Effector memory CD8-positive, alpha-beta T cell (primary cell): ENCODE measurements at regions not wholly inside any gene's neighbourhood (a gene's known extent, or its start where the extent isn't known, plus 50 kb on each side); places are given as distances from the start of the nearest gene placed in this dataset.
A peak's percentile ranks its signal among the peaks of the same experiment; 100 is the strongest.
"Not testable (repeated sequence)": the region's sequence is repeated elsewhere in the genome, so short reads cannot be mapped to it uniquely, and the experiment has no call there.

ENCODE experiments used
- ATAC-seq: fragments of 150-1000 bp; cut with Tn5 transposase; replicated peaks from 2 replicates; pipeline ENCODE4 v1.10.0; 2021; ENCODE audit warnings: mild to moderate bottlenecking, moderate library complexity
- DNase-seq, 3 experiments: peaks; one replicate each; pipeline ENCODE4 v3.0.0; 2021
- H3K27ac Mint-ChIP-seq, 2 donors: one replicate each; pipeline ENCODE4 v1.8.0; 2022; ENCODE audit warnings: mild to moderate bottlenecking in 2 of 2, mixed read lengths in 2 of 2, moderate library complexity in 2 of 2
- H3K27me3 Mint-ChIP-seq, 2 donors: one replicate each; pipeline ENCODE4 v1.8.0; 2022; ENCODE audit warnings: mixed read lengths in 2 of 2
- H3K36me3 Mint-ChIP-seq: one replicate; pipeline ENCODE4 v1.8.0; 2022; ENCODE audit warnings: mild to moderate bottlenecking, moderate library complexity, mixed read lengths; ENCODE audit not compliant: insufficient read depth
- H3K4me1 Mint-ChIP-seq, 2 donors: one replicate each; pipeline ENCODE4 v1.8.0; 2022; ENCODE audit warnings: low read depth in 2 of 2, mixed read lengths in 2 of 2
- H3K4me3 Mint-ChIP-seq, 2 donors: one replicate each; pipeline ENCODE4 v1.8.0; 2022; ENCODE audit warnings: mild to moderate bottlenecking in 2 of 2, mixed read lengths in 2 of 2, moderate library complexity in 2 of 2
- H3K9me3 Mint-ChIP-seq, 2 donors: one replicate each; pipeline ENCODE4 v1.8.0; 2022; ENCODE audit warnings: mixed read lengths in 2 of 2

DNA sequence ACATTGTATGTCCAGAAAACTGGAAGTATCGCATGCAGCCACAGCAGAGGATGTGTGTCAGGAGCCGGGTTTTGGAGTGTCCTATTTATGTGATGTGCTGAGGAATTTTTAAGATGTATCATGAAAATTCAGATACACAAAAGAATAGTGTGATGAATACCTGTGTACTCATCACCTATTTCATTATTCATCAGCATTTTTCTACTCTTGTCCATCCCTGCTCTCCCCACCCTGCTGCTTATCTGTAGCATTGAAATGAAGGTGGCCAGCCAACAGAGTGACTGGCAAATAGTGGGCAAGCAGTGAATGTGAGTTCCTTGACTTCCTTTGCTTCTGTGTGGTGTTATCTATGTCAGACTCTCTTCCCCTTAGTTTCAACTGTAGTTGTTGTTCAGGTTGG, 108.7 kb upstream of the NUTM2F start:
- H3K4me3 Mint-ChIP-seq, ATAC-seq, DNase-seq, H3K27ac Mint-ChIP-seq, H3K27me3 Mint-ChIP-seq, H3K9me3 Mint-ChIP-seq: not testable (repeated sequence)
- Mint-ChIP-seq H3K36me3 (peaks cover 39% of the 10 kb centered on the region), H3K4me1 (peaks cover 2 to 21% of the 10 kb centered on the region in 2 donors)

DNA sequence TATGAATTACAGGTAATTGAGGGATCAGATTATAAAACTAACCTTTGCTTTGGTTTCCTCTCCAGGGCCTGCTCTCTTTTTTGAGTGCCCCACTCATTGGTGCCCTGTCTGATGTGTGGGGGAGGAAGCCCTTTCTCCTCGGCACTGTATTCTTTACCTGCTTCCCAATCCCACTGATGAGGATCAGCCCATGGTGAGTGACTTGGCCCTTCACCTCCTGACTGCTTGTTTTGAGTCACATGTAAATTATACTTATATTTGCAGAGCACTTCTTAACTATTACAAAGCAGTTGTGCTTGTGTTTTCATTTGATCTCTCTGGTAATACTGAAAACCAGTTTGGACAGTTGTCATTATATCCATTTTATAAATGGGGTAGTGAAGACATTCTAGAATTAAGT, 109.9 kb upstream of the NUTM2F start:
- Mint-ChIP-seq H3K36me3 (peaks cover 51% of the 10 kb centered on the region), H3K4me1 (peaks cover 2 to 27% of the 10 kb centered on the region in 2 donors)
- not testable (repeated sequence) for H3K9me3 Mint-ChIP-seq, H3K4me3 Mint-ChIP-seq, H3K27me3 Mint-ChIP-seq, H3K27ac Mint-ChIP-seq, DNase-seq, ATAC-seq

DNA sequence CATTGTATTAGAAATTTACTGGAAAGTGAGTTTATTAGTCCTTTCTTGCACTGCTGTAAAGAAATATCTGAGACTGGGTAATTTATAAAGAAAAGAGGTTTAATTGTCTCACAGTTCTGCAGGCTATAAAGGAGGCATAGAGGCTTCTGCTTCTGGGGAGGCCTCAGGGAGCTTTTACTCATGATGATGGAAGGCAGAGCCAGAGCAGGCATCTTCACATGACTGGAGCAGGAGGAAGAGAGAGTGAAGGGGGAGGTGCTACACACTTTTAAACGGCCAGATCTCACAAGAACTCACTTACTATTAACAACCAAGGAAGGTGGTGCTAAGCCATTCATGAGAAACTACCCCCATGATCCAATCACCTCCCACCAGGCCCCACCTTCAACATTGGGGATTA, 112.7 kb upstream of the NUTM2F start:
- H3K4me1 Mint-ChIP-seq, result peaks cover 2 to 20% of the 10 kb centered on the region in 2 donors
- peaks cover 59% of the 10 kb centered on the region for H3K36me3 Mint-ChIP-seq
- not testable (repeated sequence) for ATAC-seq, H3K27ac Mint-ChIP-seq, DNase-seq, H3K4me3 Mint-ChIP-seq, H3K9me3 Mint-ChIP-seq, H3K27me3 Mint-ChIP-seq

DNA sequence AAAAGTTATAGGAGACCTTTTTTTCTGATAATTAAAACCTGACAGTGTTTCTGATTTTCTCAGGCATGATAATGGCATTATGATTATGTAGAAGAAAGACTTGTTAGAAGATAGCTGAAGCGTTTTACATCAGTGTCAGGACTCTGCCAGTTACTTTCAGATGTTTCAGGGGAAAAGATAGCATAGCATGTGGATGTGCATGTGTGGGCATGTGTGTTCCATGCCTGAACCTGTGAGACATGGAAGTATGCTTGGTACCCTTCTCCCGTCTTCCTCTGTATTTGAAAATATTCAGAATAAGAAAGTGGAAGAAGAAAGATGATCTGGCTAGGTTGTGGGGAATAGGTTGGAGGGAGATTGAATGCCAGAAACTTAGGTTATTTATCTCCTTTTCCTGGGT, 113.1 kb upstream of the PCAT7 start:
- DNase-seq, result no peak
- Mint-ChIP-seq H3K27me3 (no peaks in the 10 kb centered on the region), H3K36me3 (peaks cover 63% of the 10 kb centered on the region), H3K4me3 (no peak overlapping the region), H3K27ac (no peak overlapping the region), H3K4me1 (peaks cover 2 to 20% of the 10 kb centered on the region in 2 donors), H3K9me3 (no peaks in the 10 kb centered on the region)
- ATAC-seq, result no peak

DNA sequence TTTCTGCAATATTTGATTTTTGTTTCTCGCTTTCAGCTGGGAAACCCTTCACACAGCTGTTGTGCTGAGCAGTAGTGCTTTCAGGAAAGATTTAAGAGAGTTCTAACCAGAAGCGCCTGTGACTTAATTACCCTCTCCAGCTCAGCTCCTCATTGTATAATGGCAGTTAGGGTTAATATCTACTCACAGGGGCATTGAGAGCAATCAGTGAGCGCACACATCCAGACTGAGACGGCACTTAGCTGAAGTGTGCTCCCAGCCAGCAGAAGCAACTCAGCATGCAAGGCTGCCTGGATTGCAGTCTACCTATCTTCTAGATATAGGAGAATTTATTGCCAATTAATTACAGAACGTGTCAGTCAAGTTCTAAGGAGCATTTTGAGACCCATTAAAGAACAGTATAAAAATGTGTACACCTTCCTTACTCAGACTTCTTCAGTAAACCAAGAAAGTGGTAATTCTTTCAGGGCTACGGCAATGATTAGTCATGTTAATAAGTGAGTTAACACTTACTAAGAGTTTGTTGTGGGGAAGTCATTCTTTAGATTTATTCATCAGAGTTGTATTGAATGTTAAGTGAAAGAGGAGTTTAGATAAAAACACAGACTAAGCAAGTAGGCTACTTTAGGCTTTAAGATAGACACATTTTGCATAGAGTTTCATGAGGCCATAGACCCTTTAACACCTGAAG, 111.7 kb upstream of the PCAT7 start:
- Mint-ChIP-seq H3K9me3 (no peaks in the 10 kb centered on the region), H3K36me3 (peaks cover 72% of the 10 kb centered on the region), H3K27me3 (no peaks in the 10 kb centered on the region), H3K4me1 (peaks cover 2 to 20% of the 10 kb centered on the region in 2 donors), H3K4me3 (no peak overlapping the region), H3K27ac (no peak overlapping the region)
- DNase-seq, result no peak
- ATAC-seq, result no peak

DNA sequence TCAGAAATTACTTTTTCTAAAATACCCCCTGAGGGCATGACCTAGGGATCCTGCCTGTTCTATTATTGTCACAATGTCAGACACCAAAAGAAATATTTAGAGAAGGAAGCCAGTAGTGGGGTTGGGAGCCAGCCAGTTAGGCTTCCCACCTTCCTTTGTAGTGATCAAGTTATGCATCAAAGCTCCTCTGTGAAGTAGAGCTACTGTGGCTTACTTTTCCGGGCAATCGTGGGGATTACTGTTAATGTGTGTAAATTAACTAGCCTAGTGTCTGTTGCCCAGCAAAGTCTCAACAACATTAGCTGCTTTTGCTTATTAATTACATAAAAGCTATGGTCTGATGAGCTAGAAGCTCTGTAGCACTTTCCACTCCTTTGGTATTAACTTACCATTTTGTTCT, 109.0 kb upstream of the PCAT7 start:
- no peak overlapping the region for H3K4me3 Mint-ChIP-seq
- peaks cover 71% of the 10 kb centered on the region for H3K36me3 Mint-ChIP-seq
- no peaks in the 10 kb centered on the region for H3K9me3 Mint-ChIP-seq
- peaks cover 2 to 18% of the 10 kb centered on the region in 2 donors for H3K4me1 Mint-ChIP-seq
- ATAC-seq (no peak), DNase-seq (no peak)
- no peaks in the 10 kb centered on the region for H3K27me3 Mint-ChIP-seq
- H3K27ac Mint-ChIP-seq, result peak overlapping the region in 1 of 2 donors; percentile 20

DNA sequence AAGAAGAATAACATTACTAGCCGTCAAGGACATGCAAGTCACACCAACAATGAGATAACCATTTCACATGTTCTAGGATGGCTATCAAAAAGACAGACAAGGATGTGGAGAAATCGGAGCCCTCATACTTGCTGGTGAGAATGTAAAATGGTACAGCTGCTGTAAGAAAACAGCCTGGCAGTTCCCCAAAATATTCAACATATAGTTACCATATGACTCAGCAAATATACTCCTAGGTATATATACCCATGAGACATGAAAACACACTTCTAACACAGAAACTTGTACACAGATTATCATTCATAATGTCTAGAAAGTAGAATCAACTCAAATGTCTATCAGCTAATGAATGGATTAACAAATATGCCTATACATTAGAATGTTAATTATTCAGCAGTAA, 105.4 kb upstream of the PCAT7 start:
- ATAC-seq, result no peak
- peaks cover 0 to 2% of the 10 kb centered on the region in 2 donors for H3K4me1 Mint-ChIP-seq
- no peaks in the 10 kb centered on the region for H3K27me3 Mint-ChIP-seq
- no peak overlapping the region for H3K27ac Mint-ChIP-seq
- peaks cover 71% of the 10 kb centered on the region for H3K36me3 Mint-ChIP-seq
- H3K4me3 Mint-ChIP-seq, result no peak overlapping the region
- H3K9me3 Mint-ChIP-seq, result no peaks in the 10 kb centered on the region
- no peak for DNase-seq

DNA sequence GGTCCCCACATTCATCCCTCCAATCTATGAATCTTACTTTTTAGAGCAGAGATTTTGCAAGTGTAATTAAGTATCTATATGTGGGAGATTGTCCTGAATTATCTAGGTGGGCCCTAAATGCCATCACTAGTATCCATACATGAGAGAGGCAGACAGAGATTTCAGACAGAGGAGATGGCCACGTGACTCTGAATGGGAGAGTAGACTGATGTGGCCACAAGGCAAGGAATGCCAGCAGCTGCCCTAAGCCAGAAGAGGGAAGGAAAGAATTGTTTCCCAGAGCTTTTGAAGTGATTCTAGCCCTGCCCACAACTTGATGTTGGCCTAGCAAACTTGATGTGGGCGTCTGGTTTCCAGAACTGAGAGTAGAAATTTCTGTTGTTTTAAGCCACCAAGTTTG, 90.1 kb upstream of the PCAT7 start:
- Mint-ChIP-seq H3K27me3 (no peaks in the 10 kb centered on the region), H3K36me3 (peaks cover 19% of the 10 kb centered on the region), H3K9me3 (peaks cover 7 to 23% of the 10 kb centered on the region in 2 donors), H3K4me3 (no peak overlapping the region), H3K27ac (no peak overlapping the region), H3K4me1 (no peaks in the 10 kb centered on the region)
- DNase-seq (no peak), ATAC-seq (no peak)

DNA sequence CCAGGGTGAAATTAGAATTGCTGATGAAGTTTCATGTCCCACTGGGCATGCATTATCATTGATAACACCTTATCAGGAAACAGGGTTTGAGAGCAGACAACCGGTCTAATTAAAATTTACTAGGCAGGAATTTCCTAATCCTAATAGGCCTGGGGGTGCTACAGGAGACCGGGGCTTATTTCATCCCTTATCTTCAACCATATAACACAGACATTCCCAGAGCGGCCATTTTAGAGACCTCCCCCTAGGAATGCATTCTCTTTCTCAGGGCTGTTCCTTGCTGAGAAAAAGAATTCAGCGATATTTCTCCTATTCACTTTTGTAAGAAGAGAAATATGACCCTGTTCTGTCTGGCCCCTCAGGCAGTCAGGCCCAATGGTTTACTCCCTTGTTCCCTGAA, 82.8 kb upstream of the PCAT7 start:
- DNase-seq, H3K36me3 Mint-ChIP-seq, ATAC-seq, H3K27ac Mint-ChIP-seq, H3K9me3 Mint-ChIP-seq, H3K4me3 Mint-ChIP-seq, H3K4me1 Mint-ChIP-seq: not testable (repeated sequence)
- peaks cover 25 to 26% of the 10 kb centered on the region in 2 donors for H3K27me3 Mint-ChIP-seq

DNA sequence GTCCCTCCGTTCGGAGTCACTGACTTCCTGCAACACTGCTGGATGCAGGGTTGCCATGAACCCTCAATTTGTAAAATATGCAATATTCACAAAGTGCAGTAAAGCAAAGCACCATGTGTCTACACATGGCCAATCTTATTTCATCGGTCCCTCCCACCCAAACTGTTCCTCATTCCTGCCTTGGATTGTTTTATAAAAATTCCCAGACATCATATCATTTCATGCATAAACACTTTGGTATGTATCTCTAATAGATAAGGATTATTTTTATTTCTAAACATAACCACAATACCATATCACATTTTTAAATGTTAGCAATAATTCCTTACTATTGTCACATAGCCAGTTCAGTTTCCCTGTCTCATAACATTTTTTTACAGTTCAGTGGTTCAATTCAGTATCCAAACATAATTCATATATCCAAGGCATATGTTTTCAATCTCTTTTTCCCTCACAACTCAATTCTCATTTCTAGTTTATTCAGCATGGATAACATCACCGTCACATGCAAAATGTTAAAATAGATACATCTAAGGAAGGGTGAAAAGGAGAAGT, 82.0 kb upstream of the PCAT7 start:
- Mint-ChIP-seq H3K4me1 (no peaks in the 10 kb centered on the region), H3K36me3 (no peaks in the 10 kb centered on the region), H3K4me3 (no peak overlapping the region), H3K27ac (no peak overlapping the region), H3K27me3 (peaks cover 25 to 26% of the 10 kb centered on the region in 2 donors), H3K9me3 (peaks cover 0 to 5% of the 10 kb centered on the region in 2 donors)
- no peak for DNase-seq
- ATAC-seq, result no peak

DNA sequence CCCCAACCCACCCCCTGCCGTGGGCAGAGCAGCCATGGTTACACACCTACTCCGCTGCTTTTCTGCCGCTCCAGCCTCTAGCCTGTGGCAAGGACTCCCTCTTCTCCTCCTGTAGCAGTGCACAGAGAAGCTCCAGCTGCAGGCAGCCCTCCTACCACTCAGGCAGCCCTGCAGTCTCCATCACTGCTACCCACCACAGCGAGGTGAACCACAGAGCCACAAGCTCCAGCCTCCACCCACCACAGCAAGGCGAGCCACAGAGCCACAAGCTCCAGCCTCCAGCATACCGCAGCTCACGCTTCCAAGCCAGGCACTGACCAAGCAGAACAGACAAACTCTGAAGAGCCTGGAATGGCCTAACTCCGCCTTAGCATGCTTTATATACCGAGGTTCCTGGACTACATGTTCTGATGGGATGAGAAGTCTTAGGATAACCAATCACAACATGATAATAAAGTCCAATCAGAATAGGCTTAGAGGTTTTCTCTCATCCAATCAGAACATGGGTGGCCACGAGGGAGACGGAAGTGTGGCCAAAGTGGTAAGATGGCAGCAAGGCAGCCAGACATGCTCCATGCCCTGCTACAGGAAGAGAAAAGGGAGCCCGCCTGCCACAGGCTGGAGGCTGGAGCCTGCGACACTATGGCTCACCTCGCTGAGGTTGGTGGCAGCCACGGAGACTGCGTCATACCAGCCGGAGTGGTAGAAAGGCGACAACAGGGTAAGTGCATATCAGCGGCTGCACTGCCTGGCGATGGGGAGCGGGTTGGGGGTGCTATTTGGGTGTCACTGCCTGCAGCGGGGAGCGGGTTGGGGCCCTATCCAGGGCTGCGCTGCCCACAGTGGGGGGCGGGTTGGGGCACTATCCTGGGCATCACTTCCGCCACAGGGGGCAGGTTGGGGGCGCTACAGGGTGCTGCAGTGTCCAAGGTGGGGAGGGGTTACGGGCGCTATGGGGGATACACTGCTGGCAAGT, 75.8 kb upstream of the PCAT7 start:
- Mint-ChIP-seq H3K27ac (no peak overlapping the region), H3K27me3 (peaks cover 24 to 34% of the 10 kb centered on the region in 2 donors), H3K4me1 (peaks cover 0 to 2% of the 10 kb centered on the region in 2 donors), H3K4me3 (no peak overlapping the region), H3K36me3 (no peaks in the 10 kb centered on the region), H3K9me3 (no peaks in the 10 kb centered on the region)
- DNase-seq (no peak), ATAC-seq (no peak)

DNA sequence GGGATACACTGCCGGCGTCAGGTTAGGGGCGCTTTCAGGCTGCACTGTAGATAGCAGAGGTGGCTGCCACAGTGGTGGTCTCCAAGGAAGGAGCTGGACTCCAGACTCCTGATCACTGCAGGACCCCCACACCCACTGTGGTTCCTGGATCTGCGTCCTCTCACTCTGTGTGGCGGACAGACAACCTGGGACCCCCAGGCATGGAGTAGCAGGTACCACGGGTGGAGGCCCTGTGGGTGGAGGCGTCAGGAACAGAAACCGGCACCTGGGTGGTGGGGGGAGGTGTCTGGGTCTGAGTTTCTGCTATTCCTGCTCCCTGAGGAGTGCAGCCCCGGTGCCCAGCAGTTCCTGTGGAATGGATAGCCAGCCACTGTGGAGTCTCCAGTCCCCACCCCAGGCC, 75.1 kb upstream of the PCAT7 start:
- no peak for DNase-seq
- Mint-ChIP-seq H3K4me3 (no peak overlapping the region), H3K36me3 (no peaks in the 10 kb centered on the region), H3K27ac (no peak overlapping the region), H3K4me1 (peaks cover 0 to 2% of the 10 kb centered on the region in 2 donors), H3K27me3 (peaks cover 19 to 27% of the 10 kb centered on the region in 2 donors), H3K9me3 (no peaks in the 10 kb centered on the region)
- no peak for ATAC-seq

DNA sequence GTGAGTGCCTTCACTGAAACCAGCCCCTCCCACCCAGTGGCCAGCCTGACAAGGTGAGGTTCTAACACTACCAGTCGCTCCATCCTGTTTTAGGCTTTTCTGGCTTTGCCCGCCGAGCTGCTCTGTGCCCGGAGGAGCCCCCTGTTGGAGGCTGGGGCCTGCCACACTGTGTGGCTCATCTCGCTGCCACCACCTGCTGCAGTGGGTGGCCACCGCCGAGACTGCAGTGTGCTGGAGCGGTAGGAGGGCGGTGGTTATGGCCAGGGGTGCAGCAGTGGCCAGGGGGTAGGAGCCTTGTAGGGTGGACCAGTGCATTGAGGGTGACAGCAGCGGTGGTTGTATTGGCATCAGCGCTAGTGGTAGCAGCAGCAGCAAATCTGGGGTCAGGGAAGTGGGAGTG, 74.7 kb upstream of the PCAT7 start:
- Mint-ChIP-seq H3K4me3 (no peak overlapping the region), H3K9me3 (no peaks in the 10 kb centered on the region), H3K36me3 (no peaks in the 10 kb centered on the region), H3K27me3 (peaks cover 14 to 30% of the 10 kb centered on the region in 2 donors), H3K4me1 (peaks cover 0 to 2% of the 10 kb centered on the region in 2 donors), H3K27ac (no peak overlapping the region)
- no peak for ATAC-seq
- DNase-seq, result no peak
